Body of pancreas (tissue), 4 donors: ENCODE measurements at regions not wholly inside any gene's neighbourhood (a gene's known extent, or its start where the extent isn't known, plus 50 kb on each side); places are given as distances from the start of the nearest gene placed in this dataset.

ENCODE experiments used
- ATAC-seq: fragments of 150-250 bp; one replicate; pipeline ENCODE4 v1.9.1; 2016
- DNase-seq, 4 donors: peaks; one replicate each; pipeline ENCODE4 v3.0.0-alpha.2; 2019
- H3K27ac ChIP-seq, 4 donors: fragments of 200-600 bp; sonication (generic); 1 replicate in 3 of 4; 2 replicates in 1 of 4; pipeline versions ENCODE4 v1.5.1 to v1.6.1; 2016 to 2019; ENCODE audit warnings: mild to moderate bottlenecking in 1 of 4, mixed read lengths in 1 of 4, moderate library complexity in 1 of 4
- H3K27me3 ChIP-seq, 2 donors: fragments of 200-600 bp; sonication (generic); one replicate each; pipeline ENCODE4 v1.6.0; 2016; ENCODE audit warnings: mild to moderate bottlenecking in 1 of 2
- H3K36me3 ChIP-seq, 2 donors: fragments of 200-600 bp; sonication (generic); replicated peaks in 1 of 2; 2 replicates each; pipeline ENCODE4 v1.5.1; 2016; ENCODE audit warnings: low read depth in 2 of 2; ENCODE audit not compliant: insufficient read depth in 1 of 2
- H3K4me1 ChIP-seq: fragments of 200-600 bp; sonication (generic); one replicate; pipeline ENCODE4 v1.6.0; 2016
- H3K4me3 ChIP-seq, 2 donors: fragments of 200-600 bp; sonication (generic); 1 replicate in 1 of 2; 2 replicates in 1 of 2; pipeline ENCODE4 v1.5.1; 2016 to 2019
- H3K9me3 ChIP-seq, 3 donors: fragments of 200-600 bp; sonication (generic); 1 replicate in 2 of 3; 2 replicates in 1 of 3; pipeline ENCODE4 v1.5.1; 2016
- POLR2A ChIP-seq, 3 donors: fragments of 450-650 bp; IDR thresholded peaks; one replicate each; pipeline ENCODE4 v1.6.1; 2016; ENCODE audit warnings: antibody characterized with exemption in 3 of 3, mild to moderate bottlenecking in 2 of 3
- WGBS, 2 donors: methylation state at CpG; one replicate each; pipeline ENCODE4 v1.1.5; 2017; 5-methylcytosine and 5-hydroxymethylcytosine counted together
- intact Hi-C: fragments of 100-400 bp; cut with DNase I; formaldehyde crosslinking; loops from one replicate; pipeline ENCODE4 v1.15.1; 2023
- TF ChIP-seq, protein P1 (sequence below), 7 experiments: fragments of 450-650 bp in 4 of 7; fragments of 200-600 bp in 3 of 7; sonication (generic) in 3 of 7; IDR thresholded peaks; one replicate each; pipeline ENCODE4 v1.5.1; 2016 to 2019; ENCODE audit warnings: antibody characterized with exemption in 7 of 7

DNA sequence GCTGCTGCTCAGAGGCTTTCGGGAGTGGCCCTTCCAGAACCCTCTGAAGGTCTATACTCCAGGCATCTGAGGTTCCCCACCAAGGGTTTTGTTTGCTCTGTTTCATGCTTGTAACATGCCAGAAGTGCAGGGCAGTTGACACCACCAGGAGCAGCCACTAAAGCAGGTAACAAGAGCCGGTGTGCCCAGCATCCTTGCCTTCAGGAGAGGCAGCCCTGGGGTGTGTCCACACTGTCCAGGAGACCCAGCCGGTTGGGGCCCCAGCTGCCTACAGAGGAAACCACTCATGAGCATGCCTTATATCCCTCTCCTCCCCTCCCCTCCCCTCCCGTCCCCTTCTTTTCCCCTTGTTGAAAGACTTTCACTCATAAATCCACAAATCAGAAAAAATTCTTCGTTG is 93.1 kb downstream of the CD8B2 start:
- DNase-seq (no peak), ATAC-seq (no peak)
- WGBS, 2 donors: 82 to 86% methylated on average over 4 to 5 of the region's 5 CpGs
- peaks cover 7% of the 10 kb centered on the region for H3K4me1 ChIP-seq
- H3K4me3 ChIP-seq: no peak overlapping the region
- H3K9me3 ChIP-seq: no peaks in the 10 kb centered on the region
- intact Hi-C loops: no loop called here
- H3K27me3 ChIP-seq: peaks cover 0 to 9% of the 10 kb centered on the region in 2 donors
- no peak for TF ChIP-seq POLR2A (IDR thresholded peaks at IDR 0.05)
- TF ChIP-seq, protein P1, sequence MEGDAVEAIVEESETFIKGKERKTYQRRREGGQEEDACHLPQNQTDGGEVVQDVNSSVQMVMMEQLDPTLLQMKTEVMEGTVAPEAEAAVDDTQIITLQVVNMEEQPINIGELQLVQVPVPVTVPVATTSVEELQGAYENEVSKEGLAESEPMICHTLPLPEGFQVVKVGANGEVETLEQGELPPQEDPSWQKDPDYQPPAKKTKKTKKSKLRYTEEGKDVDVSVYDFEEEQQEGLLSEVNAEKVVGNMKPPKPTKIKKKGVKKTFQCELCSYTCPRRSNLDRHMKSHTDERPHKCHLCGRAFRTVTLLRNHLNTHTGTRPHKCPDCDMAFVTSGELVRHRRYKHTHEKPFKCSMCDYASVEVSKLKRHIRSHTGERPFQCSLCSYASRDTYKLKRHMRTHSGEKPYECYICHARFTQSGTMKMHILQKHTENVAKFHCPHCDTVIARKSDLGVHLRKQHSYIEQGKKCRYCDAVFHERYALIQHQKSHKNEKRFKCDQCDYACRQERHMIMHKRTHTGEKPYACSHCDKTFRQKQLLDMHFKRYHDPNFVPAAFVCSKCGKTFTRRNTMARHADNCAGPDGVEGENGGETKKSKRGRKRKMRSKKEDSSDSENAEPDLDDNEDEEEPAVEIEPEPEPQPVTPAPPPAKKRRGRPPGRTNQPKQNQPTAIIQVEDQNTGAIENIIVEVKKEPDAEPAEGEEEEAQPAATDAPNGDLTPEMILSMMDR (IDR thresholded peaks at IDR 0.05): no peak
- no peaks in the 10 kb centered on the region for H3K36me3 ChIP-seq
- H3K27ac ChIP-seq: no peak overlapping the region

DNA sequence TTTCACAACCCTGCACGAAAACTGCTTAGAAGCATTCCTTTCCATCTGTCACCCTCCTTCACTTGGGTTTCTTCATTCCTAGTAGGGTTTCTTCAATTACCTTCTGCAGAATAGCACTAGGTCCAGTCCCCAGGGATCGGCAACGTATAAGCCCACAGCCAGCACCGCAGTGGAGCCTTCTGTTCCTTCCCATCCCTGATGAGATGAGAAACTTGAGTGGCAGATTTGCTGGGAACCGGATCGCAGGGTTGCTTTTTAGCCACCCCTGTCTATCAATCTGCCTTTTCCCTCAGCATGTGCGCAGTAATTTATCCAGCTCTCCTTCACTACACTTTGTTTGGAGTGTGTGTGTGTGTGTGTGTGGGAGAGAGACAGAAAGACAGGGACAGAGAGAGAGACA is 94.2 kb downstream of the CD8B2 start:
- no peak for DNase-seq
- TF ChIP-seq, protein P1 (IDR thresholded peaks at IDR 0.05): no peak
- no peak for TF ChIP-seq POLR2A (IDR thresholded peaks at IDR 0.05)
- Histone ChIP-seq H3K36me3 (no peaks in the 10 kb centered on the region), H3K4me3 (no peak overlapping the region), H3K4me1 (peaks cover 7% of the 10 kb centered on the region), H3K27me3 (peaks cover 0 to 9% of the 10 kb centered on the region in 2 donors), H3K27ac (no peak overlapping the region), H3K9me3 (no peaks in the 10 kb centered on the region)
- WGBS, 2 donors: 79 to 86% methylated on average over 7 of the region's 7 CpGs
- intact Hi-C loops: no loop called here
- no peak for ATAC-seq

DNA sequence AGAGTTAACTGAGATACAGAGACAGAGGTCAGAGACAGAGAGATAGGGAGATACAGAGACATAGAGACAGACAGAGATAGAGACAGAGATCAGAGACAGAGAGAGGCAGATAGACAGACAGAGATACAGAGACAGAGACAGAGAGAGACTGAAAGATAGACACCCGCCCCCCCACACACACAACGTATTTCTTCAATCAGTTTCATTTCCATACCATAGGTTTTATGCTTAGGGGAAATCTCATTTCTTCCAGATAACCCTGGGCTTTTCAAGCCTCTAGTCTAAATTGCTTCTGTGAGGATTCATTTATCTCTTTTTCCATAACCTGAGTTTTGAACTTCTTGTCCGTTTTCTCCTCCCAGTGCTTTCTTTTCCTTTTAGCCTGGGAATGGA is 94.6 kb downstream of the CD8B2 start:
- Histone ChIP-seq H3K27ac (no peak overlapping the region), H3K4me1 (peaks cover 7% of the 10 kb centered on the region), H3K4me3 (no peak overlapping the region), H3K36me3 (no peaks in the 10 kb centered on the region), H3K27me3 (peaks cover 0 to 9% of the 10 kb centered on the region in 2 donors), H3K9me3 (no peaks in the 10 kb centered on the region)
- DNase-seq: no peak
- WGBS, 2 donors: 27 to 44% methylated on average over 3 of the region's 3 CpGs
- TF ChIP-seq, protein P1 (IDR thresholded peaks at IDR 0.05): no peak
- TF ChIP-seq POLR2A (IDR thresholded peaks at IDR 0.05): no peak
- intact Hi-C loops: no loop called here
- ATAC-seq: no peak

DNA sequence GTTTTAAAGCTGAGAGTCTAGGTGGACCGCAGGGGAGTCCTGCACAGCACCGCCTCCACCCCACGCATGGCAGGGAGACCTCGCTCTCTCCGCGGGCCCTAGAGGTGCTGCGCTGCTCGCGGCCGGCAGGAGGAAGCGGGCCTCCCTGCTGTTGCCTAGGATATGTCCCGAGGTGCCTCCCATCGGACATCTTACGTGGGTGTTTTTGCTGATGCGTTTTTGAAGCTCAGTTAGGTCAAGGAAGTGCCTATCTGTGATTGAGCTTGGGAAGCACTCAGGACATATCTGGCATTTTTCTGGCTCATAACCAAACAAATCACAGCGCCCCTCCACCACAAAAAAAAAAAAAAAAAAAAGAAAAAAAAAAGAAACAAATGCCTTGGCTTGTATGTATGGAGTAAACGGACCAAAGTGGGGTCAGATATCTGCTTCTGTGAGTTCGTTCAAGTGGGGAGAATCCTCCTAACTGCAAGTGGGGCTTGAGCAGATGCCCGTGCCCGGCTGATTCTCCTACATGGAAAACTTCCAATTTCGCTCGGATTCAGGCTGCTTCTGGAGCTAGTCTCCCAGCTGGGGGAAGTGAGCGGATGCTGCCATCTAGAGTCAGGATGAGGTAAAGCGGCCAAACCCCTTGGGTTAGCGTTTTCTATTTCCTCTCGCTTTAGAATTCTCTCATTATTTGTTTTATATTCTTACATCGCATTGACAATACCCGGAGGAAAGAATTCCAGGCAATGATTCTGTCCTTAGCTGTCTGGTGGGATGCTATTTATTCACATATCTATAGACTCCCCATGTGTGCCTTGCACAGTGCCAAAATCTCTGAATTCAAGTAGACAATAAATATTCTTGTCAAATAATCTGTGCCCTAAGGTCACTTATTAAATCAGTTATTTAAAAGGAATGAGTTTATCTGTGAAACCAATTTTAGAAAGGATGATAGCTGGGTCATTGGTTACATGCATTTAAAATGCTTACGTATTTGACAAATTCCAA is 95.3 kb downstream of the CD8B2 start:
- Histone ChIP-seq H3K27ac (no peak overlapping the region), H3K4me3 (no peak overlapping the region), H3K27me3 (peaks cover 0 to 9% of the 10 kb centered on the region in 2 donors)

More for the DNA sequence above, 95.3 kb downstream of the CD8B2 start:
- Histone ChIP-seq H3K4me1 (peaks cover 7% of the 10 kb centered on the region), H3K36me3 (no peaks in the 10 kb centered on the region), H3K9me3 (no peaks in the 10 kb centered on the region)
- intact Hi-C loops: no loop called here
- WGBS, 2 donors: 5 to 6% methylated on average over 24 to 29 of the region's 29 CpGs
- ATAC-seq (peak; percentile 90), DNase-seq (peak; percentile 74 to 79 (median 76))
- TF ChIP-seq POLR2A (IDR thresholded peaks at IDR 0.05): no peak
- TF ChIP-seq, protein P1 (IDR thresholded peaks at IDR 0.05): peak; percentile 69 to 87 (median 85)
